ENCODE measurements at regions not wholly inside any gene's neighbourhood (a gene's known extent, or its start where the extent isn't known, plus 50 kb on each side); places are given as distances from the start of the nearest gene placed in this dataset.
A peak's percentile ranks its signal among the peaks of the same experiment; 100 is the strongest.

- TF ChIP-seq GATA1 (IDR thresholded peaks at IDR 0.05; ENCODE audit: low read depth, low read length) (no peak), POLR2A (IDR thresholded peaks at IDR 0.05; ENCODE audit: low read length) (no peak)
- no peak for DNase-seq
These were observed 871.8 kb downstream of the SUCLG1 start for GRCh38 chr2:83587309-83587708.

GRCh38 chr2:83585250-83585649 lies 873.8 kb downstream of the SUCLG1 start:
- TF ChIP-seq POLR2A (IDR thresholded peaks at IDR 0.05; ENCODE audit: low read length) (no peak), GATA1 (IDR thresholded peaks at IDR 0.05; ENCODE audit: low read depth, low read length) (no peak)
- no peak for DNase-seq

- DNase-seq: no peak
- TF ChIP-seq POLR2A (IDR thresholded peaks at IDR 0.05; ENCODE audit: low read length) (no peak), GATA1 (IDR thresholded peaks at IDR 0.05; ENCODE audit: low read depth, low read length) (no peak)
These were observed 874.4 kb downstream of the SUCLG1 start for GRCh38 chr2:83584672-83585071.

- peak in 1 of 2 experiments; percentile 3 for DNase-seq
- TF ChIP-seq GATA1 (IDR thresholded peaks at IDR 0.05; ENCODE audit: low read depth, low read length) (no peak), POLR2A (IDR thresholded peaks at IDR 0.05; ENCODE audit: low read length) (no peak)
These were observed 876.5 kb downstream of the SUCLG1 start for GRCh38 chr2:83582589-83582988.

GRCh38 chr2:83579507-83579906 lies 879.6 kb downstream of the SUCLG1 start:
- no peak for DNase-seq

GRCh38 chr2:83578405-83578804 lies 880.7 kb downstream of the SUCLG1 start:
- TF ChIP-seq POLR2A (IDR thresholded peaks at IDR 0.05; ENCODE audit: low read length) (no peak), GATA1 (IDR thresholded peaks at IDR 0.05; ENCODE audit: low read depth, low read length) (no peak)
- no peak for DNase-seq

More at GRCh38 chr2:83579507-83579906, 879.6 kb downstream of the SUCLG1 start:
- TF ChIP-seq GATA1 (IDR thresholded peaks at IDR 0.05; ENCODE audit: low read depth, low read length) (no peak), POLR2A (IDR thresholded peaks at IDR 0.05; ENCODE audit: low read length) (no peak)

- no peak for DNase-seq
- TF ChIP-seq POLR2A (IDR thresholded peaks at IDR 0.05; ENCODE audit: low read length) (no peak), GATA1 (IDR thresholded peaks at IDR 0.05; ENCODE audit: low read depth, low read length) (no peak)
These were observed 884.5 kb downstream of the SUCLG1 start for GRCh38 chr2:83574614-83575013.

GRCh38 chr2:83573060-83573459 lies 886.0 kb downstream of the SUCLG1 start:
- no peak for DNase-seq
- no peak for TF ChIP-seq POLR2A (IDR thresholded peaks at IDR 0.05; ENCODE audit: low read length)
- TF ChIP-seq GATA1 (IDR thresholded peaks at IDR 0.05; ENCODE audit: low read depth, low read length): no peak

- TF ChIP-seq GATA1 (IDR thresholded peaks at IDR 0.05; ENCODE audit: low read depth, low read length) (no peak), POLR2A (IDR thresholded peaks at IDR 0.05; ENCODE audit: low read length) (no peak)
- DNase-seq: no peak
These were observed 886.7 kb downstream of the SUCLG1 start for GRCh38 chr2:83572400-83572799.

- no peak for TF ChIP-seq POLR2A (IDR thresholded peaks at IDR 0.05; ENCODE audit: low read length)
- DNase-seq: no peak
These were observed 891.5 kb downstream of the SUCLG1 start for GRCh38 chr2:83567551-83567950.

- no peak for DNase-seq
- no peak for TF ChIP-seq POLR2A (IDR thresholded peaks at IDR 0.05; ENCODE audit: low read length)
- no peak for TF ChIP-seq GATA1 (IDR thresholded peaks at IDR 0.05; ENCODE audit: low read depth, low read length)
These were observed 893.5 kb downstream of the SUCLG1 start for GRCh38 chr2:83565626-83566025.

GRCh38 chr2:83565181-83565580 lies 893.9 kb downstream of the SUCLG1 start:
- DNase-seq: no peak
- TF ChIP-seq POLR2A (IDR thresholded peaks at IDR 0.05; ENCODE audit: low read length) (no peak), GATA1 (IDR thresholded peaks at IDR 0.05; ENCODE audit: low read depth, low read length) (no peak)

GRCh38 chr2:83561592-83561991 lies 897.5 kb downstream of the SUCLG1 start:
- TF ChIP-seq GATA1 (IDR thresholded peaks at IDR 0.05; ENCODE audit: low read depth, low read length): no peak
- TF ChIP-seq POLR2A (IDR thresholded peaks at IDR 0.05; ENCODE audit: low read length): no peak
- no peak for DNase-seq

GRCh38 chr2:83536556-83536955 lies 922.5 kb downstream of the SUCLG1 start:
- TF ChIP-seq POLR2A (IDR thresholded peaks at IDR 0.05; ENCODE audit: low read length): no peak
- TF ChIP-seq GATA1 (IDR thresholded peaks at IDR 0.05; ENCODE audit: low read depth, low read length): no peak
- no peak for DNase-seq

GRCh38 chr2:83534416-83534815 lies 924.7 kb downstream of the SUCLG1 start:
- TF ChIP-seq POLR2A (IDR thresholded peaks at IDR 0.05; ENCODE audit: low read length) (no peak), GATA1 (IDR thresholded peaks at IDR 0.05; ENCODE audit: low read depth, low read length) (no peak)
- no peak for DNase-seq

GRCh38 chr2:83531206-83531826 lies 927.8 kb downstream of the SUCLG1 start:
- no peak for DNase-seq
- TF ChIP-seq POLR2A (IDR thresholded peaks at IDR 0.05; ENCODE audit: low read length) (no peak), GATA1 (IDR thresholded peaks at IDR 0.05; ENCODE audit: low read depth, low read length) (no peak)
